Neuronal stem cell (in vitro differentiated cells): ENCODE measurements at regions not wholly inside any gene's neighbourhood (a gene's known extent, or its start where the extent isn't known, plus 50 kb on each side); places are given as distances from the start of the nearest gene placed in this dataset.

Source experiments
- DNase-seq: peaks from one replicate; pipeline ENCODE4 v3.0.0-alpha.2; 2013; ENCODE audit warnings: low spot score
- H2AFZ ChIP-seq: one replicate; pipeline ENCODE4 v1.6.1; 2013; ENCODE audit warnings: mild to moderate bottlenecking, low read length, inconsistent platforms
- H2AK5ac ChIP-seq: 2 replicates; pipeline ENCODE4 v1.6.1; 2013; ENCODE audit warnings: low read depth, mild to moderate bottlenecking, inconsistent platforms, low read length, moderate library complexity, mixed read lengths
- H2BK120ac ChIP-seq: 2 replicates; pipeline ENCODE4 v1.6.1; 2013; ENCODE audit warnings: low read depth, mild to moderate bottlenecking, inconsistent platforms, low read length, moderate library complexity, mixed read lengths
- H2BK12ac ChIP-seq: one replicate; pipeline ENCODE4 v1.6.1; 2013; ENCODE audit warnings: low read length, inconsistent platforms
- H2BK15ac ChIP-seq: 2 replicates; pipeline ENCODE4 v1.6.1; 2013; ENCODE audit warnings: mild to moderate bottlenecking, low read length, inconsistent platforms, mixed read lengths
- H2BK5ac ChIP-seq: one replicate; pipeline ENCODE4 v1.6.1; 2013; ENCODE audit warnings: inconsistent platforms, mild to moderate bottlenecking, low read length, moderate library complexity
- H3K14ac ChIP-seq: one replicate; pipeline ENCODE4 v1.6.1; 2013; ENCODE audit warnings: low read length, inconsistent platforms
- H3K18ac ChIP-seq: 2 replicates; pipeline ENCODE4 v1.6.1; 2013; ENCODE audit warnings: low read length, inconsistent platforms
- H3K23ac ChIP-seq: 2 replicates; pipeline ENCODE4 v1.6.1; 2013; ENCODE audit warnings: low read depth, mild to moderate bottlenecking, mixed read lengths, low read length, inconsistent platforms; ENCODE audit not compliant: poor library complexity
- H3K27ac ChIP-seq: replicated peaks from 3 replicates; pipeline ENCODE4 v1.5.1; 2013; ENCODE audit warnings: low read length, inconsistent platforms
- H3K27me3 ChIP-seq, 3 experiments: 2 replicates each; pipeline ENCODE4 v1.6.1; 2013; ENCODE audit warnings: low read length in 3 of 3, mild to moderate bottlenecking in 2 of 3, inconsistent platforms in 1 of 3, low read depth in 1 of 3, mixed read lengths in 1 of 3, moderate library complexity in 1 of 3; ENCODE audit not compliant: control insufficient read depth in 3 of 3, insufficient read depth in 3 of 3
- H3K36me3 ChIP-seq, 2 donors: replicated peaks in 1 of 2; 2 replicates each; pipeline ENCODE4 v1.6.1; 2013; ENCODE audit warnings: low read length in 2 of 2; ENCODE audit not compliant: control insufficient read depth in 2 of 2, insufficient read depth in 2 of 2
- H3K4ac ChIP-seq: 2 replicates; pipeline ENCODE4 v1.6.1; 2013; ENCODE audit warnings: inconsistent platforms, mild to moderate bottlenecking, low read length, moderate library complexity
- H3K4me1 ChIP-seq, 2 donors: 1 replicate in 1 of 2; 2 replicates in 1 of 2; pipeline ENCODE4 v1.6.1; 2013; ENCODE audit warnings: low read length in 2 of 2, low read depth in 1 of 2; ENCODE audit not compliant: control insufficient read depth in 2 of 2, insufficient read depth in 1 of 2
- H3K4me2 ChIP-seq: one replicate; pipeline ENCODE4 v1.6.1; 2013; ENCODE audit warnings: mild to moderate bottlenecking, low read length, inconsistent platforms; ENCODE audit not compliant: insufficient read depth, poor library complexity, severe bottlenecking
- H3K4me3 ChIP-seq, 2 donors: 2 replicates each; pipeline ENCODE4 v1.5.1; 2013; ENCODE audit warnings: low read length in 2 of 2, mild to moderate bottlenecking in 2 of 2, inconsistent platforms in 1 of 2, moderate library complexity in 1 of 2
- H3K79me1 ChIP-seq: one replicate; pipeline ENCODE4 v1.6.1; 2013; ENCODE audit warnings: low read depth, mild to moderate bottlenecking, inconsistent platforms, low read length, moderate library complexity
- H3K9ac ChIP-seq: one replicate; pipeline ENCODE4 v1.6.1; 2013; ENCODE audit warnings: mild to moderate bottlenecking, low read depth, low read length, inconsistent platforms; ENCODE audit not compliant: poor library complexity
- H3K9me3 ChIP-seq, 2 donors: replicated peaks in 1 of 2; 2 replicates each; pipeline versions ENCODE3 to v1.6.1; 2013; ENCODE audit warnings: low read length in 2 of 2, mild to moderate bottlenecking in 2 of 2, inconsistent platforms in 1 of 2, low read depth in 1 of 2, mixed read lengths in 1 of 2, moderate library complexity in 1 of 2; ENCODE audit not compliant: control insufficient read depth in 2 of 2, insufficient read depth in 1 of 2
- H4K8ac ChIP-seq: one replicate; pipeline ENCODE4 v1.6.1; 2013; ENCODE audit warnings: low read depth, mild to moderate bottlenecking, inconsistent platforms, low read length, moderate library complexity
- H4K91ac ChIP-seq: one replicate; pipeline ENCODE4 v1.6.1; 2013; ENCODE audit warnings: low read length, low read depth, mild to moderate bottlenecking, inconsistent platforms; ENCODE audit not compliant: poor library complexity
- WGBS, 2 donors: extraction: QIAGEN DNeasy Blood & Tissue Kit; methylation state at CpG; one replicate each; pipeline ENCODE4 v1.1.7; 2013; ENCODE audit warnings: missing lambda C conversion rate in 2 of 2, mixed read lengths in 1 of 2; ENCODE audit not compliant: insufficient read length in 2 of 2, insufficient replicate concordance in 1 of 2; ENCODE audit errors: extremely low coverage in 2 of 2; 5-methylcytosine and 5-hydroxymethylcytosine counted together

DNA sequence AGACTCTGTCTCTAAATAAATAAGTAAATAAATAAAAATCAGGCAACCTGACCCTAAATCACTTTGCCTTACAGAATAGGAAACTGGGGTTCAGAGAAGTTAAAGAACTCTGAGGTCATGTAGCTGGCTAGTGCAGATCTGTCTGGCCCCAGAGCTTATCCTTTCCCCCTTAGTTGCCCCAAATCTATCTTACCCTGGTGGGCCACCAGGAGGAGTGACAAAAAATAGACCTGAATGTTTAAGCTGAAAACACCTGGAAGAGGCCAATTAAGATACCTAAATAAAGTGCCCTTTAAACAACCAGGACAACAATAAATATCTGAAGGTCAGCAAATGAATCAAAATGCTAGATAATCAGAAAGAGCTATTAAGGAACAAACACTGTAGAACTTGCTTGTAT, 59.7 kb downstream of the TEX35 start:
- no peak overlapping the region for H3K4me3 ChIP-seq
- no peak overlapping the region for H3K27ac ChIP-seq
- H3K18ac ChIP-seq: no peak overlapping the region
- no peak overlapping the region for H2AFZ ChIP-seq
- H3K9ac ChIP-seq: no peak overlapping the region
- H4K91ac ChIP-seq: no peak overlapping the region
- no peak overlapping the region for H2BK12ac ChIP-seq
- H3K27me3 ChIP-seq: no peaks in the 10 kb centered on the region
- no peak overlapping the region for H3K14ac ChIP-seq
- H3K23ac ChIP-seq: no peak overlapping the region
- H2BK120ac ChIP-seq: no peak overlapping the region
- H3K79me1 ChIP-seq: no peaks in the 10 kb centered on the region
- no peak overlapping the region for H2BK5ac ChIP-seq
- no peak overlapping the region for H3K4me2 ChIP-seq
- no peaks in the 10 kb centered on the region for H3K36me3 ChIP-seq
- DNase-seq: no peak
- H3K4me1 ChIP-seq: peaks cover 3 to 6% of the 10 kb centered on the region in 2 donors
- no peak overlapping the region for H2BK15ac ChIP-seq
- no peaks in the 10 kb centered on the region for H3K9me3 ChIP-seq
- no peak overlapping the region for H3K4ac ChIP-seq
- H2AK5ac ChIP-seq: no peak overlapping the region
- H4K8ac ChIP-seq: no peak overlapping the region

GRCh38 chr1:178573330-178573729, 60.4 kb downstream of the TEX35 start:
- H2BK15ac ChIP-seq: no peak overlapping the region
- no peak overlapping the region for H3K4ac ChIP-seq
- H3K23ac ChIP-seq: no peak overlapping the region
- no peaks in the 10 kb centered on the region for H3K27me3 ChIP-seq
- no peak overlapping the region for H4K91ac ChIP-seq
- peak overlapping the region in 1 of 2 donors; percentile 46 for H3K4me3 ChIP-seq
- no peak for DNase-seq
- no peaks in the 10 kb centered on the region for H3K36me3 ChIP-seq
- H3K27ac ChIP-seq: no peak overlapping the region
- H3K79me1 ChIP-seq: no peaks in the 10 kb centered on the region
- no peaks in the 10 kb centered on the region for H3K9me3 ChIP-seq
- H3K9ac ChIP-seq: no peak overlapping the region
- no peak overlapping the region for H2AK5ac ChIP-seq
- H2BK12ac ChIP-seq: no peak overlapping the region
- no peak overlapping the region for H2BK5ac ChIP-seq
- peaks cover 3 to 6% of the 10 kb centered on the region in 2 donors for H3K4me1 ChIP-seq
- H3K14ac ChIP-seq: no peak overlapping the region
- H2BK120ac ChIP-seq: no peak overlapping the region
- WGBS, 2 donors: no CpG with 5 or more reads among the region's 3 CpGs
- H2AFZ ChIP-seq: no peak overlapping the region
- H3K18ac ChIP-seq: no peak overlapping the region
- no peak overlapping the region for H4K8ac ChIP-seq
- H3K4me2 ChIP-seq: no peak overlapping the region

DNA sequence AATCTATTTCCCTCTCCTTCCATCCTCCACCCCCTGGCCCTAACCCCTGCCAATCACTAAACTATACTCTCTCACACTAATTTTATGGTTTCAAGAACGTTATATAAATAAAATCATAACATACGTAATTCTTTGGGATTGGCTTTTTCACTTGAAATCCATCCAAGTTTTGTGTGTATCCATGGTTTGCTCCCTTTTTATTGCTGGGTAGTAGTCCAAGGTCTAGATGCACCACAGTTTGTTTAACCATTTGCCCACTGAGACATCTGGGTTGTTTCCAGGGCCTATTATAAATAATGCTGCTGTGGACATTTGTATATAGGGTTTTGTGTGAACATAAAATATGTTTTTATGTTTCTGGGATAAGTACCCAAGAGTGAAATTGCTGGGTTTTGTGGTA, 61.4 kb downstream of the TEX35 start:
- Histone ChIP-seq H2BK5ac (no peak overlapping the region), H3K14ac (no peak overlapping the region), H2AK5ac (no peak overlapping the region)

DNA sequence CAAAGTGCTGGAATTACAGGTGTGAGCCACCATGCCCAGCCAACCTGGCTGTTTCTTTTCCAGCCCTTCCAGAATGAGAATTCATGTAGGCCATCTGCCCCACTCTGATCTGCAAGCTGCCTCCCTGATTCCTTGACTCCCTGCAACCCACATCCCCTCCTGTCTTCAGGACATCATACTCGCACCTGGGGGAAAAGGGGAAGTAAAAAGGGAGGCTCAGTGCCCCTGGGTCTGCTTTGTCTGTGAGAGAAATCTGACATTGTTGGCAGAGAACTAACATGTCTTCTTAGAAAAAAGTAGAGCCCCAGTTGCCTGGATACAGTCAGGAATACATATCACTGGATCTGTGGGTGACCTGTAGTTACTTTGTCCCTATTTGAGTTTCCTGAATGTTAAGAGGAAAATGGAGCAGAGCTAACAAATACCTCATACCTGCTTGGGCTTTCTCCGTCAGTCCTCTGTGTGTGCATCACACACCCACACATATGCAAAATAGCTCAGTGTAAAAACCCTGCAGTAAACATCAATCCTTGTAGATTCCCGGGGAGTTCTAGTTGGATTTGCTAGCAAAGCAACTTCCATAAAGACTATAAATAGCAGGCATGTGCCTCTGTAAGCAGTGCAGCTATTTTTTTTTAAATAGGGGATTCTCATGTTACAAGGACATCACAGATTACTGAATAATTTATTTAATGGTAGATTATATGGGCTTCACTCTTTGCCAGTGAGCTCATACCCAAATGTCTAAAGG, 62.9 kb downstream of the TEX35 start:
- H4K8ac ChIP-seq: no peak overlapping the region
- no peaks in the 10 kb centered on the region for H3K79me1 ChIP-seq
- H2BK12ac ChIP-seq: no peak overlapping the region
- H3K23ac ChIP-seq: no peak overlapping the region
- H3K4ac ChIP-seq: no peak overlapping the region
- H3K36me3 ChIP-seq: no peaks in the 10 kb centered on the region
- H3K18ac ChIP-seq: no peak overlapping the region
- no peak overlapping the region for H4K91ac ChIP-seq
- no CpG with 5 or more reads among the region's 3 CpGs for WGBS, 2 donors
- H3K4me2 ChIP-seq: no peak overlapping the region
- H3K27me3 ChIP-seq: no peaks in the 10 kb centered on the region
- no peak overlapping the region for H3K9ac ChIP-seq
- no peak overlapping the region for H3K27ac ChIP-seq
- H2BK120ac ChIP-seq: no peak overlapping the region
- DNase-seq: no peak
- H2AK5ac ChIP-seq: no peak overlapping the region
- no peak overlapping the region for H2BK15ac ChIP-seq
- no peak overlapping the region for H2BK5ac ChIP-seq
- no peak overlapping the region for H3K14ac ChIP-seq
- H3K4me3 ChIP-seq: no peak overlapping the region
- H2AFZ ChIP-seq: peak overlapping the region; percentile 70
- H3K9me3 ChIP-seq: no peaks in the 10 kb centered on the region
- H3K4me1 ChIP-seq: peaks cover 6 to 8% of the 10 kb centered on the region in 2 donors

More for the DNA sequence above, 61.4 kb downstream of the TEX35 start:
- no peak overlapping the region for H2BK12ac ChIP-seq
- H3K79me1 ChIP-seq: no peaks in the 10 kb centered on the region
- no peak for DNase-seq
- H2BK120ac ChIP-seq: no peak overlapping the region
- no peak overlapping the region for H4K8ac ChIP-seq
- H3K27ac ChIP-seq: no peak overlapping the region
- no peak overlapping the region for H3K9ac ChIP-seq
- H2AFZ ChIP-seq: no peak overlapping the region
- no peak overlapping the region for H2BK15ac ChIP-seq
- H3K23ac ChIP-seq: no peak overlapping the region
- no peaks in the 10 kb centered on the region for H3K9me3 ChIP-seq
- H3K36me3 ChIP-seq: no peaks in the 10 kb centered on the region
- no peak overlapping the region for H3K4me2 ChIP-seq
- no CpG with 5 or more reads among the region's 2 CpGs for WGBS, 2 donors
- no peak overlapping the region for H4K91ac ChIP-seq
- H3K27me3 ChIP-seq: no peaks in the 10 kb centered on the region
- no peak overlapping the region for H3K18ac ChIP-seq
- H3K4ac ChIP-seq: no peak overlapping the region
- H3K4me1 ChIP-seq: peaks cover 5 to 6% of the 10 kb centered on the region in 2 donors
- no peak overlapping the region for H3K4me3 ChIP-seq
